ENCODE measurements at regions not wholly inside any gene's neighbourhood (a gene's known extent, or its start where the extent isn't known, plus 50 kb on each side); places are given as distances from the start of the nearest gene placed in this dataset.
"Not testable (repeated sequence)": the region's sequence is repeated elsewhere in the genome, so short reads cannot be mapped to it uniquely, and the experiment has no call there.

- no peak for DNase-seq
These were observed 96.8 kb upstream of the USP15 start for GRCh38 chr12:62163368-62163767.

GRCh38 chr12:62164036-62164435 is 96.2 kb upstream of the USP15 start:
- DNase-seq = no peak

DNA sequence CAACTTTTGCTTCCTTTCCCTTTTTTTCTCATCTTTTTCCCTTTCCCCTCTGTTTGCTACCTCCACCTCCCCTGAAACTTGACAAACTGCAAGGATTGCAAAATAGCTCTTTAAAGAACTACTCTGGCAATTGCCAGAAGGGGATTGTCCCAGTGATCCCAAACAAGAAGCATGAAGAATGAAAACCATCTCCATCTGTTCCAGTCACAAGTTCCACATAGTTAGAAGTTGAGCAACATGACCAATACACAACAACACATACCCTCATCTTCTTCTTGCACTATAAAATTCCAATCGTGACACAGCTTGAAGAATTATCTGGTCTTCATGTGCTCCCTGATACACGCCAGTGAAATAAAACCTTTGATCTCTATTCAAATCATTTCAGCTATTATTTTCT is 93.7 kb upstream of the USP15 start:
- DNase-seq = no peak

DNA sequence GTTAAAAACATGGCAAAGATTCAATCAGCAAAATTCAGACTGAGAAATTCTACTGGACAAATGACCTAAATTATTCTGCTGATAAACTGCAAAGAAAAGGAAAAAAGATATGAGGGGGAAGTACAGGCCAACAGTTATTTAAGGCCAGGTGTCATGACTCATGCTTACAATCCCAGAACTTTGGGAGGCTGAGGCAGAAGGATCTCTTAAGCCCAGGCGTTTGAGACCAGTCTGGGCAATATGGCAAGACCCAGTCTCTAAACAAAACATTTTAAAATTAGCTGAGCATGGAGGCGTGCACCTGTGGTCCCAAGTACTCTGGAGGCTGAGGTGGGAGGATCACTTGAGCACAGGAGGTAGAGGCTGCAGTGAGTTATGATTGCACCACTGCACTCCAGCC is 91.8 kb upstream of the USP15 start:
- DNase-seq = no peak

- no peak for DNase-seq
These were observed 90.0 kb upstream of the USP15 start for GRCh38 chr12:62170241-62170640.

DNA sequence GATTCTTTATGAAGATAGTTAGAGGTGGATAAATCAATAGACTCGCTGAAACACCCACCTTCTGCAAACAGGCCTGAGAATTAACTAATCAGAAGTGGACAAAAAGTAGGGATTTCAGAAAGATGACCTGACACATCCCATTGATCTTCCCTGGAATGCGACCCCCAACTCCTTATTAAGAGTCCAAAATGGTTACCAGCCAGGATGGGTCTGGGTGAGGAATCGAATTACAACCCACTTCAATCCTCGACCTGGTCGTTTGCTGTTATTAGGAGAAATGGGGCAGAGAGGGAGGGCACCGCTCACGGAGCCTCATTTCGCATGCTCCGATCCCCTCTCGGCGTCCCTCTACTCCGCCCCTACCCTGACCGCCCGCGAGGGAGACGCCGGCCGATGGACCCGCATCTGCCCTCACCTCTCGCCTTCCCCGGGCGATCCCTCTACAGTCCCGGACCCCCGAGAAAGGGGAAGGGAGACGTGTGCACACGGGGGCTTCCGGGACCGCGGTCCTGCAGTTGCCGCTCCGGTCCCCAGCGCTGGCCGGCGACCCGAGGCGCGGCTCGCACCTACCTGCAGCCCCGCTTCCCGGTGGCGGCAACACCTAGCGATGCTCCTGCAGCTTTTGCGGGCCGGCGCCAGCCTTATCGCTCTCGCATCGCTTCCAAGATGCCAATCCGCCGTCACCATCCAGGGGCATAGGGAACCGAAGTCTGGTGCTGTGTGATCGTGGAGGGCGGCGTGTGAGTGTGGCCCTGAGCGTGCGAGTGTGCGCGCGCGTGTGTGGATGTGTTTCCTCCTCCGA is 69.3 kb upstream of the USP15 start:
- DNase-seq = peak; percentile 2

DNA sequence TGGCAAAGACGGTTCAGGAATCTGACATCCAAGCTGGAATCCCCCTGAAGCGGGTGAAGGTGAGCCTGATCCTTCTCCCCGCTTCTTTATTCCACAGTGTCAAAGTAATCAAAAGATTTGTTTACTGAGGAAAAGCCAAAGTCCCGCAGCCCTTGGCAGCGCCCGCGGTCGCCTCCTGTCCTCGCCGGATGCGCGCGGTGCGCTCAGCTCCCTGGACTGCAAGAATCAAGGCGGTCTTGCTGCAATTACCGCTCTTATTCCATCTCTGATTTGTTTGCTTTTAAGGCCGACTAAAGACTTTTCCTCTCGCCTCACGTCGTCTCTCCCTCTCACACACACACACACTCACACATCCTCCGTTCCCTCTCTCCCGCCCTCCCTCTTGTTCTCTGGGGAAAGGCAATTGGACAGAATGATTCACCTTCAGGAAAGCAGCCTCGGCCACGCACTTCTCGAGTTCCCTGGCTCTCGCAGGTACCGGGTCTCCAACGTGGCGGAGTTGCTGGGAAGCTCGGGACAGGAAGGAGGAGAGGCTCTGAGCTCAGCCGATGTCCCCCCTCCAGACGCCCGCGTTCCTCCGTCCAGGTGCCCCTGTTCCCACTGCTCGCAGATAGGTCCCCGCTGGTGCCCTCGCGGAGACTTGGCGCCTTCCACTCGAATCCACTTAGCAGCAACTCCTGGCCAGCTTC is 68.6 kb upstream of the USP15 start:
- no peak for DNase-seq

GRCh38 chr12:62192180-62192902 is 67.9 kb upstream of the USP15 start:
- DNase-seq = peak; percentile 39

- no peak for DNase-seq
These were observed 67.3 kb upstream of the USP15 start for GRCh38 chr12:62192903-62193250.

DNA sequence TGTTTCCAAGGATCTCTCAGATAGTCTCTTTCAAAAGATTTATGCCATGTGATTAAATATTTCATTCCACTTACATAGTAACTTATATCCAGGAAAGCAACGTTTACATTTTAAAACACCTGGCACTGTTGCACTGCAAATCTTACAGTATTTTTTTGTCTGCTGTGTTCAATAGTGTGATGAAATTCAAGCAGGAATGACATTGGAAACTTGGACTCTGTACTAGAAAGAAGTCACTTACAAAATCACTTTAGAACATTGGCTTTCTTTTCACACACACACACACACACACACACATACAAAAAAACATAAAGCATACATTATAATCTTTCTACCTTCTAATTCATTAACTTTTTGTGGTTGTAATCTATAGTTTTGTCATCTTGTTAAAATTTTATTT is 66.2 kb upstream of the USP15 start:
- no peak for DNase-seq

DNA sequence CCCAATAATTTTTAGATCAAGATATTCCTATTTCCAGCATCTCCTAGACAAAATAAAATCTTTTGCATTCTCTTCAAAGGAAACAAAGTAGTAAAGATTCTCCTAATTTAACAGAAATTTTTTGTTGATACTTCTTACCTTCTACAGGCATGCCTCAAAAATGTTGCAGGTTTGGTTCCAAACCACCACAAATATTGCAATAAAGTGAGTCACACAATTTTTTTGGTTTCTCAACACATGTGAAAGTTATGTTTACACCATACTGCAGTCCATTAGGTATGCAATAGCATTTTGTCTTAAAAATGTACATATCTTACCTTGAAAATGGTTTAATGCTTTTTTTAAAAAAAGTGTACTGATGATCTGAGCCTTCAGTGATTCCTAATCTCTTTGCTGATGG is 65.6 kb upstream of the USP15 start:
- DNase-seq = no peak

DNA sequence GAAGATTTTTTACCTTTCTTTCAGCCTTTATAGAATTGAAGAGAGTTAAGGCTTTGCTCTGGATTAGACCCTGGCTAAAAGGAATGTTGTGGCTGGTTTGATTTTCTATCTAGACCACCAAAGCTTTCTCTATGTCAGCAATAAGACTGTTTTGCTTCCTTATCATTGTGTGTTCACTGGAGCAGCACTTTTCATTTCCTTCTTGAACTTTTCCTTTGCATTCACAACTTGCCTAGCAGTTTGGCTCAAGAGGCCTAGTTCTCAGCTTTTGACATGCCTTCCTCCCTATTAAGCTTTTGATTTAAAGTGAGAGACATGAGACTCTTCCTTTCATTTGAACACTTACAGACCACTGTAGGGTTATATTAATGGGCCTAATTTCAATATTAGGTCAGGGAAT is 64.1 kb upstream of the USP15 start:
- no peak for DNase-seq

DNA sequence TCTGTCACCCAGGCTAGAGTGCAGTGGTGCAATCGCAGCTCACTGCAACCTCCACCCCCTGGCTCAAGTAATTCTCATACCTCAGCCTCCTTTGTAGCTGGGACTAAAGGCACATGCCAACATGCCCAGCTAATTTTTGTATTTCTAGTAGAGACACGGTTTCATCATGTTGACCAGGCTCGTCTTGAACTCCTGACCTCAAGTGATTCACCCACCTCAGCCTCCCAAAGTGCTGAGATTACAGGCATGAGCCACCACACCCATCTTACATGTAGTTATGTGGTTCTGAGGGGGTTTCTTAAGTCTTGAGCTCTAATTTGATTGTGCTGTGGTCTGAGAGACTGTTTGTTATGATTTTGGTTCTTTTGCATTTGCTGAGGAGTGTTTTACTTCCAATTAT is 57.3 kb upstream of the USP15 start:
- DNase-seq = not testable (repeated sequence)

GRCh38 chr12:62205346-62205745 is 54.9 kb upstream of the USP15 start:
- no peak for DNase-seq

- DNase-seq = no peak
These were observed 53.0 kb upstream of the USP15 start for GRCh38 chr12:62207248-62207647.
